Body of pancreas (tissue), 4 donors: ENCODE measurements at regions not wholly inside any gene's neighbourhood (a gene's known extent, or its start where the extent isn't known, plus 50 kb on each side); places are given as distances from the start of the nearest gene placed in this dataset.

Experiments used
- POLR2A ChIP-seq, 3 donors: fragments of 450-650 bp; IDR thresholded peaks; one replicate each; pipeline ENCODE4 v1.6.1; 2016; ENCODE audit warnings: antibody characterized with exemption in 3 of 3, mild to moderate bottlenecking in 2 of 3
- TF ChIP-seq, protein P1 (sequence below), 7 experiments: fragments of 450-650 bp in 4 of 7; fragments of 200-600 bp in 3 of 7; sonication (generic) in 3 of 7; IDR thresholded peaks; one replicate each; pipeline ENCODE4 v1.5.1; 2016 to 2019; ENCODE audit warnings: antibody characterized with exemption in 7 of 7

DNA sequence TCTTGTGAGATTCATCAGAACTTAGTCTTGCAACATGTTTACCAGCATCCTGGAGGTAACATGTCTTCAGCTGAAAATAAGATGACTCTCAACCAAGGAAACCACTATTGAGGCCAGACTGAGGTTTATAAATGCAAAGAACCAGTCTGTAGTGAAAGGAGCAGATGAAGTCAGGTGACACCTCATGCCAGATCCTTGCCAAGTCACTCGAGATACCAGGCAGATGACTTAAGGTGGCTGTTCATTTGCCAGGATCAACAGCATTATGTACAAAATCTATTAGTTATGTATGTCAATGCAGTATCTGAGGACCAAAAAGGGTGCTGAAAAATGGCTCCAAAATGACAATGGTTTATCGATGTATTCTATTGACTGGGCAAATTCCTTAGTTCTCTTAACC is 100.0 kb upstream of the SOX6 start:
- TF ChIP-seq, protein P1, sequence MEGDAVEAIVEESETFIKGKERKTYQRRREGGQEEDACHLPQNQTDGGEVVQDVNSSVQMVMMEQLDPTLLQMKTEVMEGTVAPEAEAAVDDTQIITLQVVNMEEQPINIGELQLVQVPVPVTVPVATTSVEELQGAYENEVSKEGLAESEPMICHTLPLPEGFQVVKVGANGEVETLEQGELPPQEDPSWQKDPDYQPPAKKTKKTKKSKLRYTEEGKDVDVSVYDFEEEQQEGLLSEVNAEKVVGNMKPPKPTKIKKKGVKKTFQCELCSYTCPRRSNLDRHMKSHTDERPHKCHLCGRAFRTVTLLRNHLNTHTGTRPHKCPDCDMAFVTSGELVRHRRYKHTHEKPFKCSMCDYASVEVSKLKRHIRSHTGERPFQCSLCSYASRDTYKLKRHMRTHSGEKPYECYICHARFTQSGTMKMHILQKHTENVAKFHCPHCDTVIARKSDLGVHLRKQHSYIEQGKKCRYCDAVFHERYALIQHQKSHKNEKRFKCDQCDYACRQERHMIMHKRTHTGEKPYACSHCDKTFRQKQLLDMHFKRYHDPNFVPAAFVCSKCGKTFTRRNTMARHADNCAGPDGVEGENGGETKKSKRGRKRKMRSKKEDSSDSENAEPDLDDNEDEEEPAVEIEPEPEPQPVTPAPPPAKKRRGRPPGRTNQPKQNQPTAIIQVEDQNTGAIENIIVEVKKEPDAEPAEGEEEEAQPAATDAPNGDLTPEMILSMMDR (IDR thresholded peaks at IDR 0.05): no peak
- no peak for TF ChIP-seq POLR2A (IDR thresholded peaks at IDR 0.05)
